RPMI8226 (cell line): ENCODE measurements at regions not wholly inside any gene's neighbourhood (a gene's known extent, or its start where the extent isn't known, plus 50 kb on each side); places are given as distances from the start of the nearest gene placed in this dataset.

Experiments
- DNase-seq: peaks from one replicate; pipeline ENCODE4 v3.0.0-alpha.2; 2015

GRCh38 chr16:18050234-18050633 lies 286.3 kb downstream of the NPIPA8 start:
- no peak for DNase-seq

GRCh38 chr16:18049547-18050133 lies 286.9 kb downstream of the NPIPA8 start:
- DNase-seq: no peak

GRCh38 chr16:18048853-18049546 lies 287.5 kb downstream of the NPIPA8 start:
- no peak for DNase-seq

- DNase-seq: no peak
These were observed 288.8 kb downstream of the NPIPA8 start for GRCh38 chr16:18047761-18048160.

GRCh38 chr16:18045356-18045755 lies 291.2 kb downstream of the NPIPA8 start:
- no peak for DNase-seq

- DNase-seq: no peak
These were observed 294.4 kb downstream of the NPIPA8 start for GRCh38 chr16:18041864-18042834.

- DNase-seq: no peak
These were observed 296.6 kb downstream of the NPIPA8 start for GRCh38 chr16:18039931-18040330.

- DNase-seq: no peak
These were observed 299.5 kb downstream of the NPIPA8 start for GRCh38 chr16:18037051-18037450.

- no peak for DNase-seq
These were observed 311.9 kb downstream of the NPIPA8 start for GRCh38 chr16:18024611-18025010.

- no peak for DNase-seq
These were observed 318.2 kb downstream of the NPIPA8 start for GRCh38 chr16:18018376-18018775.

GRCh38 chr16:18013863-18014262 lies 322.7 kb downstream of the NPIPA8 start:
- DNase-seq: no peak

GRCh38 chr16:18008356-18008755 lies 328.2 kb downstream of the NPIPA8 start:
- no peak for DNase-seq

- DNase-seq: no peak
These were observed 333.5 kb downstream of the NPIPA8 start for GRCh38 chr16:18003033-18003432.

GRCh38 chr16:17998996-17999395 lies 337.5 kb downstream of the NPIPA8 start:
- DNase-seq: no peak

- no peak for DNase-seq
These were observed 338.0 kb downstream of the NPIPA8 start for GRCh38 chr16:17998550-17998949.

- DNase-seq: no peak
These were observed 342.5 kb downstream of the NPIPA8 start for GRCh38 chr16:17994027-17994426.

GRCh38 chr16:17992416-17992815 lies 344.1 kb downstream of the NPIPA8 start:
- DNase-seq: no peak

- DNase-seq: no peak
These were observed 347.3 kb downstream of the NPIPA8 start for GRCh38 chr16:17989255-17989654.

- no peak for DNase-seq
These were observed 347.7 kb downstream of the NPIPA8 start for GRCh38 chr16:17988839-17989238.

GRCh38 chr16:17986991-17987390 lies 349.5 kb downstream of the NPIPA8 start:
- no peak for DNase-seq

GRCh38 chr16:17984810-17985209 lies 351.7 kb downstream of the NPIPA8 start:
- DNase-seq: no peak

- peak; percentile 9 for DNase-seq
These were observed 352.5 kb downstream of the NPIPA8 start for GRCh38 chr16:17983847-17984639.

GRCh38 chr16:17983114-17983513 lies 353.4 kb downstream of the NPIPA8 start:
- DNase-seq: no peak
